ENCODE measurements at regions not wholly inside any gene's neighbourhood (a gene's known extent, or its start where the extent isn't known, plus 50 kb on each side); places are given as distances from the start of the nearest gene placed in this dataset.
A peak's percentile ranks its signal among the peaks of the same experiment; 100 is the strongest.
"Not testable (repeated sequence)": the region's sequence is repeated elsewhere in the genome, so short reads cannot be mapped to it uniquely, and the experiment has no call there.

DNA sequence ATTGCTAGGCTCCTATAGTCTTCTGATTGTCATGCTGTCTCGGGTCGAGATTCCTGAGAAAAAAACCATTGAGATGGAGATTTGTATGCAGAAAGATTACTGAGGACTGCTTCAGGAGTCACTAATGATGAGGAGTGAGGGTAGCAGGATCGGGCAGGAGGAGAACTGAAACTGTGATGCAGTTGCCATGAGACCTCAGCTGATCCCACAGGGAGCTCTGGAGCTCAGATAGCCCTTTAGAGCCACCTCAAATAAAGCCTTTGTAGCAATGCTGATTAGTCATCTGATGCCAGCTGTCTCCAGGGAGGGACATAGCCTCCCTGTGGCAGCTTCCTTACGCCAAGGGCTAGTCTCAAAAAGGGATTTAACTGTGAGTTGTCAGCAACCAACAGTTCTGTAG is 256.9 kb downstream of the DMAC1 start:
- DNase-seq (ENCODE audit: low spot score), result no peak

DNA sequence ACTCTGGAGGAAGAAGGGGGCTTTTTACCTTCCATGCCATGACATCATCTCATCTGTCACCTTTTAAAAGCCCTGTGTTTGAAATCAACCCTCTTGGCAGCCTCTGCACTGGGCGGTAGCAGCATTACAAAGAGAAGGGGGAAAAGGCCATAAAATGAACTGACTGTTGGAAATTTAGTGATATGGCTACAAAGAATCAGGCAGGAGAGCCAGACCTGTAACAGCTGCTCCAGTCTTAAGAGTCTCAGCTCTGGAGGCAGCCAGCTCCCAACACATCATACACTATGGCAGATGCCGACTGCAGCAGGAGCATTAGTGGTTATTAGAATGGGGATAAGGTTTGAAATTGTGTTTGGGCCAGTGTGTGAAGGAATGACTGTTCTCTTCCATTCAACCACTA is 257.5 kb downstream of the DMAC1 start:
- DNase-seq (ENCODE audit: low spot score), result no peak

- DNase-seq (ENCODE audit: low spot score), result peak; percentile 43
These were observed 263.2 kb downstream of the DMAC1 start for GRCh38 chr9:7536310-7536939.

DNA sequence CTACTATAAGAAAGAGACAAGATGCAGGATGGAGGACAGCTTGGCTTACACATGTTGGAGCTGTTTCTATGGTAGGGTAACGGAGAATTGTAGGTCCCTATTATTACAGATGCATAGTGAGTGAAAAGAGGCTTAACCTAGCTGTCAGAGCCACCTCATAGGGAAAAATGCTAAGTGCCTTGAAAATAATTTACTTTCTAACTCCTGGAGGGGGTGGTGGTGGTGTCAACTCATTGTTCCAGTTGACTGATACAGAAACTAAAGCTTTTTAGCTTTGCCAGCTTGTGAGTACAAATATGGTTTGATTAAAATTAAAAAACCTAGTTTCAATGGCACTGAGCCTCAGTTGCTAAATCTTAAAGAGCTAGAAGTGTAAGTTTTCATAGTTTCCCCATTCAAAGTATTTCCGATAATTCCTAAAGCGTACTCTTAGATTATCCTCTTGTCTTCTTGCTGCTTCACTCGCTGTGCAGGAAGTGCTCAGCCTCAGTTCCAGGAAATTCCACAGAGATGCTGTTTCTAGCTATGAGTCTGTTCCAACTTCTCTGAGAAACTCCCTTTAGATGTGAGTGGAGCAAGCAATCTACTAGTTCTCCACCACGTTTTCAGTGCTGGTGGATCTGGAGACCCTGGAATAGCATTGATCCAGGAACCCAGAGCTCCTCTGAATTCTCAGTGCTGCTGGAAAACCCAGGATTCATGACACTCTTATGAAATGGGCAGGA is 265.2 kb downstream of the DMAC1 start:
- no peak for DNase-seq (ENCODE audit: low spot score)

DNA sequence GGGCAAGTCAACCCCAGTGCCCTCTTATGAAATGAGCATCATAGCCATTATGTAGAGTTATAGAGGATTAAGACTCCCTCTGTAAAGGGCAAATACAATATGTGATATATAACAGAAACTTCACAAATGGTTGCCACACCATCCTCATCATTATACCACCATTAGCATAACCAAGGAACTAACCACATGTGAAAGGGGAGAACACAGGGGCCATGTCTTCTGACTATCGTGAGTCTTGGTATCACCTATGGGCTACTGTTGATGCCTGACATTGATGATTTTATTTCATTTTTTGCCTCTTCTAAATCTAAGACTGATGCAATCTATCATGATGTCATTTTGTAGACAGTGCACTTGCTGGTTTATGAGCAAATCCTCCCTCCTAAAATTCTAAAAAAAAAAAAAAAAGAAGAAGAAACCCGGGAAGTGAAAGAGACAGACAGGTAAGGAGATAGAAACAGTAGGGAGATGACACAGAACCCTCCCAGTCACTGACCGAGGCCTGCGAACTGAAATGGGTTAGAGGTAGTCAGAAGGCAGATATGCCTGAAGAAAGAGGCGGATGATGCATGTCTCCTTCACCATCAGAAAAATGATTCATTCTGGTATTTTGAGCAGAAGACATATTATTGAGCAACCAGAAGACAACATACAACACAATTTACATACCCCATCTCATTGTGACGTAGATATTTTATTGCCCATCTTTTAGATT is 266.0 kb downstream of the DMAC1 start:
- no peak for DNase-seq (ENCODE audit: low spot score)

- DNase-seq (ENCODE audit: low spot score), result no peak
These were observed 276.0 kb downstream of the DMAC1 start for GRCh38 chr9:7523426-7524043.

GRCh38 chr9:7520396-7520795 is 279.2 kb downstream of the DMAC1 start:
- DNase-seq (ENCODE audit: low spot score), result no peak

- DNase-seq (ENCODE audit: low spot score), result no peak
These were observed 283.2 kb downstream of the DMAC1 start for GRCh38 chr9:7516376-7516775.

- DNase-seq (ENCODE audit: low spot score), result no peak
These were observed 289.4 kb downstream of the DMAC1 start for GRCh38 chr9:7510199-7510598.

- DNase-seq (ENCODE audit: low spot score), result no peak
These were observed 289.9 kb downstream of the DMAC1 start for GRCh38 chr9:7509576-7510145.

- no peak for DNase-seq (ENCODE audit: low spot score)
These were observed 291.1 kb downstream of the DMAC1 start for GRCh38 chr9:7508516-7508915.

DNA sequence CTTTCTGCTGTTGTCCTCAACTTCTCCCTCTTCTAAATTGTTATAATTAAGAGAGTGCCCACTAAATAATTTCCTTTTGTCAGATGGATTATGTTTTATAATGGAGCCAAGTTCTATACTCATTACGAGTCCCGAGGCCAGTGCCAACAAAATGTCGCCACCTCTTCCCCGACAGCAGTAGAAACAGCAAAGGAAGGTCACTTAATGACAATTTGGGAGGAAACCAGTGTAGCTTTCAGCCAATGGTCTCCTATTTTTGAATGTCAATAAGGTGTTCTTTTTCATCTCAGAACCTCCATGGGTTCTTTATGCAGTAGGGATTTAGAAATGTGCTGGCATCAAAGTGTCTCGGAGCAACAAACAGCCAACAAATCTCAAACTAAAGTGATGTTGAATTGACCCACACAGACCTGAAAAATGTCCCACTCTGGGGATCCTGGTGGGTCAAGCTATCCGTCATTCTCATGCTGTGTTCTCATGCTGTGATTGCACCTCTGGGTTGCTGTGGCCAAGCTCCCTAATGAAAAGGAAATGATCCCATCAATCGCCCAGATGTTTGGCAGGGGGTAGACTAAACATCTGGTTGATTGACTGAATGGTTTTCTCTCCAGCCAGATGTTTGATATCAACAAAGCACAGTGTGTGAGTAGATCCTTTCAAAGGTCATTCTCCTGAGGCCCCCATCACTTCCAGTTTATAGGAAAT is 291.9 kb downstream of the DMAC1 start:
- no peak for DNase-seq (ENCODE audit: low spot score)

DNA sequence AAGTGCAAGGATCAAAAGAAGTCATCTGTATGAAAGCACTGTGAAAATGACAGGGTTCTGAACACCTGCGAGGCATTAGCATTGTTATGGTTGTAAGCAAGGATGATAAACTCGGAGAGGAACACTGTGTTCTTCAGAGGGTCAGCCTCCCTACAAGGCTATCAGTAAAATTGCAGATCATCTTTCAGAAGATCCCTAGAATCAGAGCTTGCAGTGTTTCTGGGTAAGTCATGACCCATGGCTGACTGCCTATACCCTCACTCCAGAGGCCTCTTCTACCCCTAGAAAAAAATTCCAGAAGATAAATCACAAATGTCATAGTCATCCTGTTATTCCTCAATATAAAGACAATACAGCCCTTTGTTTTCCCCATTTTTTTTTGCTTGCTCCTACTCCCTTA is 292.6 kb downstream of the DMAC1 start:
- DNase-seq (ENCODE audit: low spot score), result no peak

- DNase-seq (ENCODE audit: low spot score), result no peak
These were observed 299.1 kb downstream of the DMAC1 start for GRCh38 chr9:7500521-7500920.

DNA sequence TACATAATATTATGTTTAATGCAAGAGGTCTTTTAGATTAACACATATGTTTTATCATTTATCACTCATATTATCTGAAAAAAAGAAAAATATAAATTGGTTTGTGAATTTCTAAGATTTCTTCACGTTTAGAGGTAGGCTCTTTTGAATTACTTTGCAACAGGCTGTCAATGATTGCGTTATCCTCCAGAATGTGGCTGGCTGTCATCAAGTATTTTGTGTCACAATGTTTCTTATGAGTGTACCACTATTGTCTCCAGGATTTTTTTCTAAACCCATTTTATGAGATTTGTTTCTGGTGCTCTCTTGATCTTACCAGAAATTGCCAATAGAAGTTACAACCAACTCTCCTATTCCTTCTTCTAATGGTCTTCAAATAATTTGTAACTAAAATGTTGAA is 307.9 kb downstream of the DMAC1 start:
- DNase-seq (ENCODE audit: low spot score), result no peak

GRCh38 chr9:7490317-7491108 is 309.1 kb downstream of the DMAC1 start:
- DNase-seq (ENCODE audit: low spot score), result no peak

GRCh38 chr9:7489036-7489435 is 310.5 kb downstream of the DMAC1 start:
- no peak for DNase-seq (ENCODE audit: low spot score)

- DNase-seq (ENCODE audit: low spot score), result not testable (repeated sequence)
These were observed 315.6 kb downstream of the DMAC1 start for GRCh38 chr9:7484014-7484413.

GRCh38 chr9:7481570-7481969 is 318.0 kb downstream of the DMAC1 start:
- DNase-seq (ENCODE audit: low spot score), result no peak

- DNase-seq (ENCODE audit: low spot score), result no peak
These were observed 320.3 kb downstream of the DMAC1 start for GRCh38 chr9:7479300-7479699.

DNA sequence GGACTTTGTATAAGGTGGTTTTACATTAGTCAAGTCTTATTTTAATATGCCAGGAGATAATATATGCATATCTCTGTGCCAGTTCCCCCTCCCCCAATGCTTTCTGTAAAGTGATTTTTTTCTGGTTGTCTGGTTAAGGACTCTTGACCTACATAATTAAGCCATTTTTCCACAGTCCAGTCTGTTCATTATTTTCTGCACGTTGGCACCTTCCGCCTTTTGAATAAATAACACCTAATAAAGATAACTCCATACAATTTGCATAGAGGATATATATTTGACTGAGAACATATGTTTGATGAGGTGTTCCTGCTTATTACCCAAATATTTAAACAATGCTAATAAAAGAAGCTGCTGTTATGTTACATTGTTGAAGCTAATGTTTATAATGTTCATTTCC is 320.9 kb downstream of the DMAC1 start:
- no peak for DNase-seq (ENCODE audit: low spot score)

All from LoVo (cell line).